PC-9 (cell line): ENCODE measurements at regions not wholly inside any gene's neighbourhood (a gene's known extent, or its start where the extent isn't known, plus 50 kb on each side); places are given as distances from the start of the nearest gene placed in this dataset.

Source experiments
- CTCF ChIP-seq: fragments of 200-600 bp; sonication (generic); conservative IDR thresholded peaks from 2 replicates; pipeline ENCODE4 v1.6.1; 2017; ENCODE audit warnings: mixed run types, antibody characterized with exemption, mild to moderate bottlenecking, moderate library complexity
- EZH2 ChIP-seq: fragments of 200-600 bp; sonication (generic); IDR thresholded peaks from 2 replicates; pipeline ENCODE4 v1.8.0; 2017; ENCODE audit warnings: antibody characterized with exemption, low read depth

GRCh38 chr3:40695848-40696247, 171.1 kb downstream of the ZNF621 start:
- TF ChIP-seq CTCF (no peak), EZH2 (no peak)
